ENCODE measurements at regions not wholly inside any gene's neighbourhood (a gene's known extent, or its start where the extent isn't known, plus 50 kb on each side); places are given as distances from the start of the nearest gene placed in this dataset.
"Not testable (repeated sequence)": the region's sequence is repeated elsewhere in the genome, so short reads cannot be mapped to it uniquely, and the experiment has no call there.

DNA sequence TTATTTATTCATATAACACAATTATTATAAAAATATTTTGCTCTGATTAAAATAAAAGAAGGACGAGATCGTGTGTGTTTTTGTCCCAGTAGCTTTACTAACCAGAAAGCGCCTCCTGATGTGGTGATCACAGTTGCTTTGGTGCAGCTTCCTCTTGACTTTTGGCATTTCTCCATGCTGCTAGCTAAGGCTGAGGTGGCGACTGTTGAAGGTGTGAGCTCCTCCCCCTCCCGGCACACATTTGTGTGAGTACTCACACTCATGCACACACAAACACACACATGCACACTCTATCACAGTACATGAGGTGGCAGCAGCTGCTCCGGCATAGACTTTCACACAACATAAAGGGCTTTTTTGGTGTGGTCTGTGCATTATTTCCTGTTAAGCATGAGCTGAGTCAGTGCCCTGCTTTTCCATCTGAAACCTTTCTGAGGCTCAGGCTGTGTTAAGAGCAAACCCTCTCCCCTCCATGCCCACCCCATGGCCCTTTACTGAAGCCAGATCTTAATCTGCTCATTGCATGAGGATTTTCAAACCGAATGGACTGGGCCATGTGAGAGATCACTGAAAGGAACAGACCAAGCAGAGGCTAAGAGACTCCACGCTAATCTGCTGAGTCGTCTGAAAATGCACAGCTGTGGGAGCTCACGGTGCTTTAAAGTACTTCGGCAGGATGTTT lies 53.3 kb downstream of the FOXD4L1 start:
- DNase-seq (ENCODE audit: low read depth) = peak; percentile 47

- DNase-seq (ENCODE audit: low read depth) = not testable (repeated sequence)
These were observed 61.4 kb downstream of the FOXD4L1 start for GRCh38 chr2:113559820-113560219.

DNA sequence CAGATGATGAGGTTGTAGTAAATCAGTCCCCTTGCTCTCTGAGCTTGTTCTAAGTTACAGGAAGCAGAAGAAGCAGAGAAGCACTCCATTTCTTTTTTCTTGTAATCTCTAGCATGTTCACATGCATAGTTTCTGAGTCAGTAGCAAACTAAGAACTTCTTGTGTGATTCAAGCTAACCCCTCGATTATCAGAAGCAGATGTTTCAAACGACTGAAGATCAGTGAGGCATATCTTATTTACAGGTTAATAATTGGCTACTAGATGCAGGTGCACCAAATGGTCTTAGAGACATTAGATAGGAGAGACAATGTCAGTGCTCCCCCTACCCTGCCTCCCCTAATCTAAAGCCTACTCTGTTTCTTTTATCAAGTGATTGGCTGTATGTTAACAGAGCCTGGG lies 64.2 kb downstream of the FOXD4L1 start:
- DNase-seq (ENCODE audit: low read depth) = not testable (repeated sequence)

DNA sequence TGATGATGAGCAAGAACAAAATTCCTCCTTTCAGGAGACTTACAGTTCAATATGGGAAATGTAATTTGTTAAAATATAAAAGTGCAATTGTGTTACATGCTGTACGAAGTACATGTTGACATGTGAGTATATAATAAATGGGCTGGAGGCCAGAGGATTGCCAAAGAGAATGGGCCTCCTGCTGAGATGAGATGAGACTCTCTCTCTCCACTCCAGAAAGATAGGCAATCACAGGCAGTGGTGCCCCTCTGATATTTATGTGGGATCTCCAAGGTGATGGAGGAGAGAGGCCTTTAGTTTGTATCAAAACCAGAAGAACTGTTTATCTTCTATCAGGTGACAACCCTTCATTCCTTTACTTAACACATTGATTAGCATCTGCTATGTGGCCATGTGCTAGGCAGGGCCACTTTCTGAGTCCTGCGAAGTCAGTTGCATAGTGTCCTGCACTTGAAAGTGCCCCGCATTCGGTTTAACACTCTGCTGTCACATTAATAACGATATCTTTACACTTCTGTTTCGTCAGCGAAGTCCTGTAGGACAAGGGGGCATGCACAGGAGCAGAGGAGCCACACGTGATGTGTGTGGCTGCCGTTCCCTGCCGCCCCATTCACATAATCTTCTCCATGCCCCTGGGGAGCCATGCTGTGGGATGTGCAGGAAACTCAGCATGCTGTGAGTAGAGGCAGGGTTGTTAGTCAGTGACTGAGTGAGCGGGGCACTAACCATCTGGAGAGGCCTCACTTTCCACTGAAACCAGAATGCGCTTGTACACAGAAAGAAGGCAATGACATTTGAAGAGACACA lies 60.2 kb upstream of the RABL2A start:
- not testable (repeated sequence) for DNase-seq (ENCODE audit: low read depth)

DNA sequence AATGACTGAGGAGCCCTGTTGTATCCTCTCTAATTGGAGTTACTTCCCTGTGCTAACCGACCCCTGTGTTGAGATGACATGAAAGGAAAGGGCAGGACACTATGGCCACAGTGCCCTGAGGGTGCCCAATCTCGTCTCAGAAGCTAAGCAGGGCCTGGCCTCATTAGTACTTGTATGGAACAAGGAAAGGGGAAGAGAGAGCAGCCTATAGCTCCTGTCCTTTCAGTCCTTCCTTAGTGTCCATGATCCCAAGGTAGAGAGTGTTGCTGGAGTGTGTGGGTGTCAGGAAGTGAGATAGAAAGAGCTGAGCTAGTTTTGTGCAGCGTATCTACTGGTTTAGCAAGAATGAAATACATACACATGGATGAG lies 59.6 kb upstream of the RABL2A start:
- not testable (repeated sequence) for DNase-seq (ENCODE audit: low read depth)

DNA sequence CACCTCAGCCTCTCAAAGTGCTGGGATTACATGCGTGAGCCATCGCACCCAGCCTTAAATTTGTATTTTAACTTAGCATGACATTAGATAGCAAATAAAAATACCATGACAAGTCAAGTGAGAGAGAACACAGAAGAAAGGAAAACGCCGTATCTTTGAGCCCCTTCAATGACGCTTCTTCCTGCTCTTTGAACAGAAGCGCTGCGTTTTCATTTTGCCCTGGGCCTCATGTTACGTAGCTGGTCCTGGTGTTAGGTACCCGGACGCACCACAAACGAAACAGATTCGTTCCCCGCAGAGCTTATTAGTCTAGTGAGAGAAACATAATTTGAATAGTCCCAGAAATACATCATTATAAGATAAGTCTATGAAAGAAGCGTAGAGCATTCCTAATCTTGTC lies 58.8 kb upstream of the RABL2A start:
- DNase-seq (ENCODE audit: low read depth) = not testable (repeated sequence)

DNA sequence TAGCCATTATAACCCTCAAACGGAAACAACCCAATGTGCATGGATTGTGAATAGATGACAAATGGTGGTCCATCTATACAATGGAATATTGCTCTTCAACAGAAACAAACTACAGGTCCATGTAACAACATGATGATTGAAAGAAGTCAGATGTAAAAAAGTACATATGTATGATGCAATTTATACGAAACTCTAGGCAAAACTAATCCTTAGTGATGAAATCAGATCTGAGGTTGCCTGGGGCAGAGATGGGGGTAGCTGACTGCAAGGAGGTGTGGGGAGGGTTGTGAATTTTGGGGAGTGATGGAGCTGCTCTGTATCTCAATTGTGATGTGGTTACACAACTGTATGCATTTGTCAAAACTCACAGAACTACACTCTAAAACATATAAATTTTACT lies 57.0 kb upstream of the RABL2A start:
- not testable (repeated sequence) for DNase-seq (ENCODE audit: low read depth)

DNA sequence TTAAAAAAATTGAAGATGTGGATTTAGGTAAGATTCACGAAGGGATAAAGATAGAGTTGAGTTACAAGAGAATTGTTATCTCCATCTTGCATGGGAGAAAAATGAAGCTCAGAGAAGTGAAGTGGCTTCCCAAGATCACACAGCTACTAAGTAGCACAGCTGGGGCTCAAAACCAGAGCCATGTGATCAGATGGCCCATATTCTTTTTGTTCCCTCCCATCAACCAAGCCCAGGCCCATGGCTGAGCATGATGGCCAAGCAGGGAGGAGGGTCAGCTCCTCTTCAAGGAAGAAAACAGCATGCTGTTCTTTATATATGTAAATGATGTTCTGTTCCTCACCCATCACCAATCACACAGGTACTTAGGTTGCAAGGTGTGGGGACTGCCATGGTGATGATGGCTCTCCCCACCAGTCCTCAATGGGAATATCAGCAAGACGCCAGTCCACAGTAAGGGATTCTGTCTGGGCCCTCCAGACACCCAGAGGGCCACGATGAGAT lies 56.5 kb upstream of the RABL2A start:
- DNase-seq (ENCODE audit: low read depth) = not testable (repeated sequence)

DNA sequence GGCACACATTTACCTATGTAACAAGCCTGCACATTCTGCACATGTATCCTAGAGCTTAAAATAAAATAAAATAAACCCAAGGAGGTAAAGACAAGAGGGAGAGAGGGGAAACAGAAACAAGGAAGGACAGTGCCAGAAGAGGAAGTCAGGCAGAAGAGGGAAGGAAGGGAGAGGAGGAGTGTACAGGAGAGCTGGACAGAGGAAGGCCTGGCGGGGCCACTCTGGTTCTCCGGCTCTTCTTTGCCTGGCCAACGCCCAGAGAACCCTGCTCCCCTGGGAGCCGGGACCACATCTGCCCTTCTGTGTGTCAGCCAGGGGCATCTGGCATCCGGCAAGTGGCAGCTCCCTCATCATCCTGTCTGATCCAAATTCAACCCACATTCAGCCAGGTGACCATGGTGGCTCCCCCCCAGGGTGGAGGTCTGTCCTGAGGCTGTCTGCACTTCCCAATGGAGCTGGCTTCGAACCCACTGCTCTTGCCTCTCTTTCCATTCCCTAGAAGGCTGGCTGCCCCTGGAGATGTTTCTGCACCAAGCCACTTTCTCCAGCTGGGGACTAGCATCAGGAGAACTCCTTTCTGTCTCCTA lies 55.5 kb upstream of the RABL2A start:
- not testable (repeated sequence) for DNase-seq (ENCODE audit: low read depth)

- DNase-seq (ENCODE audit: low read depth) = not testable (repeated sequence)
These were observed 51.3 kb upstream of the RABL2A start for GRCh38 chr2:113575721-113576120.

DNA sequence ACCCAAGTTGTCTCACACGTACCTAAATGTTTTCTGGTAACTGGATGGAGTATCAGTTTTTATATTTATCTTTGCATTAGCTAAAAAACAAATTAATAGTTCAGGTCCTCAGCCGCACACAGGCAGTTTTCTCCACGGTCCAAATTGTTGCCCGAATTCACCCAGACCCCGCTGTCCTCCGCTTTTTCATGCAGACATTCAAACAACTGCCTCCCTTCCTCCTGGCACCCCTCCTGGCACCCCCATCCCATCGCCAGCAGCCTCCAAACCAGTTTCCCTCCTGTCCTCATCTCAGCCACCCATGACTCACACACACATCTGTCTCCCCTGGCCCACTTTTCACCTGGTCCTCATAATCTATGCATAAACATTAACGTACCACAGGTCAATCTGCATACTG lies 50.7 kb upstream of the RABL2A start:
- DNase-seq (ENCODE audit: low read depth) = not testable (repeated sequence)
